ENCODE measurements at regions not wholly inside any gene's neighbourhood (a gene's known extent, or its start where the extent isn't known, plus 50 kb on each side); places are given as distances from the start of the nearest gene placed in this dataset.

GRCh38 chr4:74651198-74651597 is 143.1 kb downstream of the BTC start:
- no peak overlapping the region for H2AFZ ChIP-seq (ENCODE audit: low read depth, low read length)
- no peaks in the 10 kb centered on the region for H3K27me3 ChIP-seq (ENCODE audit: insufficient read depth, low read length)
- H3K4me3 ChIP-seq (ENCODE audit: low read length) = no peak overlapping the region
- H3K9me3 ChIP-seq (ENCODE audit: low read length) = no peaks in the 10 kb centered on the region
- H3K4me1 ChIP-seq (ENCODE audit: insufficient read depth, low read length) = no peaks in the 10 kb centered on the region
- H3K36me3 ChIP-seq (ENCODE audit: insufficient read depth, low read length) = no peaks in the 10 kb centered on the region

- no peak overlapping the region for H3K4me3 ChIP-seq (ENCODE audit: low read length)
- H3K36me3 ChIP-seq (ENCODE audit: insufficient read depth, low read length) = no peaks in the 10 kb centered on the region
- no peak overlapping the region for H2AFZ ChIP-seq (ENCODE audit: low read depth, low read length)
- H3K4me1 ChIP-seq (ENCODE audit: insufficient read depth, low read length) = no peaks in the 10 kb centered on the region
- H3K9me3 ChIP-seq (ENCODE audit: low read length) = no peaks in the 10 kb centered on the region
- H3K27me3 ChIP-seq (ENCODE audit: insufficient read depth, low read length) = no peaks in the 10 kb centered on the region
Measured at GRCh38 chr4:74653331-74654229, 140.7 kb downstream of the BTC start.

GRCh38 chr4:74654230-74654681 is 140.1 kb downstream of the BTC start:
- no peaks in the 10 kb centered on the region for H3K9me3 ChIP-seq (ENCODE audit: low read length)
- H3K36me3 ChIP-seq (ENCODE audit: insufficient read depth, low read length) = no peaks in the 10 kb centered on the region
- no peaks in the 10 kb centered on the region for H3K4me1 ChIP-seq (ENCODE audit: insufficient read depth, low read length)
- no peaks in the 10 kb centered on the region for H3K27me3 ChIP-seq (ENCODE audit: insufficient read depth, low read length)
- H3K4me3 ChIP-seq (ENCODE audit: low read length) = no peak overlapping the region
- no peak overlapping the region for H2AFZ ChIP-seq (ENCODE audit: low read depth, low read length)

- H3K27me3 ChIP-seq (ENCODE audit: insufficient read depth, low read length) = no peaks in the 10 kb centered on the region
- no peaks in the 10 kb centered on the region for H3K36me3 ChIP-seq (ENCODE audit: insufficient read depth, low read length)
- H3K4me3 ChIP-seq (ENCODE audit: low read length) = no peak overlapping the region
- H3K4me1 ChIP-seq (ENCODE audit: insufficient read depth, low read length) = no peaks in the 10 kb centered on the region
- no peak overlapping the region for H2AFZ ChIP-seq (ENCODE audit: low read depth, low read length)
- no peaks in the 10 kb centered on the region for H3K9me3 ChIP-seq (ENCODE audit: low read length)
Measured at GRCh38 chr4:74656596-74656995, 137.7 kb downstream of the BTC start.

- Histone ChIP-seq H2AFZ (ENCODE audit: low read depth, low read length) (no peak overlapping the region), H3K36me3 (ENCODE audit: insufficient read depth, low read length) (no peaks in the 10 kb centered on the region), H3K27me3 (ENCODE audit: insufficient read depth, low read length) (no peaks in the 10 kb centered on the region), H3K4me1 (ENCODE audit: insufficient read depth, low read length) (no peaks in the 10 kb centered on the region), H3K9me3 (ENCODE audit: low read length) (no peaks in the 10 kb centered on the region), H3K4me3 (ENCODE audit: low read length) (no peak overlapping the region)
Measured at GRCh38 chr4:74658116-74658515, 136.2 kb downstream of the BTC start.

GRCh38 chr4:74659576-74660411 is 134.5 kb downstream of the BTC start:
- no peaks in the 10 kb centered on the region for H3K36me3 ChIP-seq (ENCODE audit: insufficient read depth, low read length)
- no peak overlapping the region for H2AFZ ChIP-seq (ENCODE audit: low read depth, low read length)
- H3K27me3 ChIP-seq (ENCODE audit: insufficient read depth, low read length) = no peaks in the 10 kb centered on the region
- no peak overlapping the region for H3K4me3 ChIP-seq (ENCODE audit: low read length)
- no peaks in the 10 kb centered on the region for H3K9me3 ChIP-seq (ENCODE audit: low read length)
- peaks cover 1% of the 10 kb centered on the region for H3K4me1 ChIP-seq (ENCODE audit: insufficient read depth, low read length)

- H2AFZ ChIP-seq (ENCODE audit: low read depth, low read length) = no peak overlapping the region
- H3K4me3 ChIP-seq (ENCODE audit: low read length) = no peak overlapping the region
- no peaks in the 10 kb centered on the region for H3K9me3 ChIP-seq (ENCODE audit: low read length)
- no peaks in the 10 kb centered on the region for H3K27me3 ChIP-seq (ENCODE audit: insufficient read depth, low read length)
- peaks cover 1% of the 10 kb centered on the region for H3K4me1 ChIP-seq (ENCODE audit: insufficient read depth, low read length)
- no peaks in the 10 kb centered on the region for H3K36me3 ChIP-seq (ENCODE audit: insufficient read depth, low read length)
Measured at GRCh38 chr4:74660866-74661265, 133.5 kb downstream of the BTC start.

GRCh38 chr4:74661427-74662201 is 132.7 kb downstream of the BTC start:
- H3K4me1 ChIP-seq (ENCODE audit: insufficient read depth, low read length) = peaks cover 1% of the 10 kb centered on the region
- H3K9me3 ChIP-seq (ENCODE audit: low read length) = no peaks in the 10 kb centered on the region
- H3K4me3 ChIP-seq (ENCODE audit: low read length) = no peak overlapping the region
- H2AFZ ChIP-seq (ENCODE audit: low read depth, low read length) = no peak overlapping the region
- H3K36me3 ChIP-seq (ENCODE audit: insufficient read depth, low read length) = no peaks in the 10 kb centered on the region
- no peaks in the 10 kb centered on the region for H3K27me3 ChIP-seq (ENCODE audit: insufficient read depth, low read length)

GRCh38 chr4:74663631-74664030 is 130.7 kb downstream of the BTC start:
- H3K4me1 ChIP-seq (ENCODE audit: insufficient read depth, low read length) = peaks cover 1% of the 10 kb centered on the region
- H3K9me3 ChIP-seq (ENCODE audit: low read length) = no peaks in the 10 kb centered on the region
- H3K36me3 ChIP-seq (ENCODE audit: insufficient read depth, low read length) = no peaks in the 10 kb centered on the region
- H2AFZ ChIP-seq (ENCODE audit: low read depth, low read length) = no peak overlapping the region
- no peak overlapping the region for H3K4me3 ChIP-seq (ENCODE audit: low read length)
- H3K27me3 ChIP-seq (ENCODE audit: insufficient read depth, low read length) = no peaks in the 10 kb centered on the region

GRCh38 chr4:74665346-74665745 is 129.0 kb downstream of the BTC start:
- Histone ChIP-seq H2AFZ (ENCODE audit: low read depth, low read length) (no peak overlapping the region), H3K36me3 (ENCODE audit: insufficient read depth, low read length) (no peaks in the 10 kb centered on the region), H3K9me3 (ENCODE audit: low read length) (no peaks in the 10 kb centered on the region)

GRCh38 chr4:74665876-74666275 is 128.4 kb downstream of the BTC start:
- Histone ChIP-seq H3K4me1 (ENCODE audit: insufficient read depth, low read length) (peaks cover 1% of the 10 kb centered on the region), H3K27me3 (ENCODE audit: insufficient read depth, low read length) (no peaks in the 10 kb centered on the region), H2AFZ (ENCODE audit: low read depth, low read length) (no peak overlapping the region), H3K36me3 (ENCODE audit: insufficient read depth, low read length) (no peaks in the 10 kb centered on the region), H3K4me3 (ENCODE audit: low read length) (no peak overlapping the region), H3K9me3 (ENCODE audit: low read length) (no peaks in the 10 kb centered on the region)

More at GRCh38 chr4:74665346-74665745, 129.0 kb downstream of the BTC start:
- H3K4me1 ChIP-seq (ENCODE audit: insufficient read depth, low read length) = peaks cover 1% of the 10 kb centered on the region
- H3K4me3 ChIP-seq (ENCODE audit: low read length) = no peak overlapping the region
- H3K27me3 ChIP-seq (ENCODE audit: insufficient read depth, low read length) = no peaks in the 10 kb centered on the region

- Histone ChIP-seq H3K9me3 (ENCODE audit: low read length) (no peaks in the 10 kb centered on the region), H2AFZ (ENCODE audit: low read depth, low read length) (no peak overlapping the region), H3K36me3 (ENCODE audit: insufficient read depth, low read length) (no peaks in the 10 kb centered on the region), H3K4me1 (ENCODE audit: insufficient read depth, low read length) (peaks cover 1% of the 10 kb centered on the region), H3K4me3 (ENCODE audit: low read length) (no peak overlapping the region), H3K27me3 (ENCODE audit: insufficient read depth, low read length) (no peaks in the 10 kb centered on the region)
Measured at GRCh38 chr4:74667438-74667837, 126.9 kb downstream of the BTC start.

Measured in neuron (in vitro differentiated cells).